Activated gamma-delta T cell treated with anti-CD3 and anti-CD28 coated beads, Interleukin-2, amount 50 U/mL, for 16 hours (primary cell): ENCODE measurements at regions not wholly inside any gene's neighbourhood (a gene's known extent, or its start where the extent isn't known, plus 50 kb on each side); places are given as distances from the start of the nearest gene placed in this dataset.

Source experiments
- DNase-seq: peaks from one replicate; pipeline ENCODE4 v3.0.0-alpha.2; 2020; ENCODE audit warnings: low read depth

GRCh38 chr14:31943861-31944255 lies 133.2 kb upstream of the ARHGAP5 start:
- DNase-seq = no peak

GRCh38 chr14:31944256-31945073 lies 132.6 kb upstream of the ARHGAP5 start:
- DNase-seq = no peak

GRCh38 chr14:31945074-31945613 lies 132.0 kb upstream of the ARHGAP5 start:
- no peak for DNase-seq

- DNase-seq = no peak
Measured at GRCh38 chr14:31945701-31946100, 131.4 kb upstream of the ARHGAP5 start.

GRCh38 chr14:31947076-31947475 lies 130.0 kb upstream of the ARHGAP5 start:
- DNase-seq = no peak

GRCh38 chr14:31947680-31948595 lies 129.2 kb upstream of the ARHGAP5 start:
- no peak for DNase-seq

- DNase-seq = no peak
Measured at GRCh38 chr14:31949709-31950108, 127.4 kb upstream of the ARHGAP5 start.

GRCh38 chr14:31950331-31950730 lies 126.8 kb upstream of the ARHGAP5 start:
- no peak for DNase-seq

GRCh38 chr14:31950764-31951637 lies 126.1 kb upstream of the ARHGAP5 start:
- no peak for DNase-seq

- no peak for DNase-seq
Measured at GRCh38 chr14:31951638-31951964, 125.5 kb upstream of the ARHGAP5 start.

GRCh38 chr14:31952573-31952972 lies 124.5 kb upstream of the ARHGAP5 start:
- DNase-seq = no peak

GRCh38 chr14:31953210-31953609 lies 123.9 kb upstream of the ARHGAP5 start:
- no peak for DNase-seq

- DNase-seq = no peak
Measured at GRCh38 chr14:31954991-31955390, 122.1 kb upstream of the ARHGAP5 start.

- no peak for DNase-seq
Measured at GRCh38 chr14:31955936-31956579, 121.0 kb upstream of the ARHGAP5 start.

- no peak for DNase-seq
Measured at GRCh38 chr14:31957565-31957964, 119.5 kb upstream of the ARHGAP5 start.

GRCh38 chr14:31960039-31960438 lies 117.1 kb upstream of the ARHGAP5 start:
- DNase-seq = no peak

GRCh38 chr14:31961896-31962295 lies 115.2 kb upstream of the ARHGAP5 start:
- no peak for DNase-seq

- no peak for DNase-seq
Measured at GRCh38 chr14:31962920-31963319, 114.2 kb upstream of the ARHGAP5 start.

GRCh38 chr14:31963587-31963986 lies 113.5 kb upstream of the ARHGAP5 start:
- no peak for DNase-seq

GRCh38 chr14:31964490-31964889 lies 112.6 kb upstream of the ARHGAP5 start:
- no peak for DNase-seq

GRCh38 chr14:31965071-31965734 lies 111.9 kb upstream of the ARHGAP5 start:
- DNase-seq = no peak
